Fibroblast of villous mesenchyme (primary cell): ENCODE measurements at regions not wholly inside any gene's neighbourhood (a gene's known extent, or its start where the extent isn't known, plus 50 kb on each side); places are given as distances from the start of the nearest gene placed in this dataset.

Experiments used
- DNase-seq: peaks from one replicate; pipeline ENCODE4 v3.0.0-alpha.2; 2010; ENCODE audit warnings: low read depth
- H3K4me3 ChIP-seq: 2 replicates; pipeline ENCODE4 v1.5.1; 2011; ENCODE audit warnings: low read depth, mild to moderate bottlenecking, low read length
- CTCF ChIP-seq: IDR thresholded peaks from 2 replicates; pipeline ENCODE4 v1.5.1; 2012; ENCODE audit warnings: low read depth, mild to moderate bottlenecking, low read length; ENCODE audit not compliant: insufficient read depth

- TF ChIP-seq CTCF = no peak
- no peak overlapping the region for H3K4me3 ChIP-seq
- DNase-seq = no peak
Observed at GRCh38 chr5:87844449-87844848, 424.2 kb downstream of the TMEM161B start.

- no peak for TF ChIP-seq CTCF
- no peak for DNase-seq
- H3K4me3 ChIP-seq = no peak overlapping the region
Observed at GRCh38 chr5:87836696-87837095, 424.0 kb upstream of the CCNH start.

- no peak overlapping the region for H3K4me3 ChIP-seq
- no peak for TF ChIP-seq CTCF
Observed at GRCh38 chr5:87831499-87831898, 418.8 kb upstream of the CCNH start.

GRCh38 chr5:87829217-87829551 lies 416.5 kb upstream of the CCNH start:
- TF ChIP-seq CTCF = no peak
- peak; percentile 42 for DNase-seq
- no peak overlapping the region for H3K4me3 ChIP-seq

More at GRCh38 chr5:87831499-87831898, 418.8 kb upstream of the CCNH start:
- no peak for DNase-seq

- DNase-seq = no peak
- H3K4me3 ChIP-seq = no peak overlapping the region
- TF ChIP-seq CTCF = no peak
Observed at GRCh38 chr5:87828545-87829216, 416.0 kb upstream of the CCNH start.

- TF ChIP-seq CTCF = no peak
- DNase-seq = peak; percentile 32
- H3K4me3 ChIP-seq = no peak overlapping the region
Observed at GRCh38 chr5:87827539-87827938, 414.8 kb upstream of the CCNH start.

- no peak for DNase-seq
- TF ChIP-seq CTCF = no peak
- H3K4me3 ChIP-seq = no peak overlapping the region
Observed at GRCh38 chr5:87826507-87826906, 413.8 kb upstream of the CCNH start.
